HuH-7.5 (cell line): ENCODE measurements at regions not wholly inside any gene's neighbourhood (a gene's known extent, or its start where the extent isn't known, plus 50 kb on each side); places are given as distances from the start of the nearest gene placed in this dataset.

ENCODE experiments used
- DNase-seq: peaks from one replicate; pipeline ENCODE4 v3.0.0; 2011; ENCODE audit warnings: low spot score

- no peak for DNase-seq
These were observed 248.6 kb upstream of the DAPK1 start for GRCh38 chr9:87249029-87249428.

- DNase-seq, result no peak
These were observed 247.5 kb upstream of the DAPK1 start for GRCh38 chr9:87250205-87250604.

- no peak for DNase-seq
These were observed 242.1 kb upstream of the DAPK1 start for GRCh38 chr9:87255431-87256155.

- DNase-seq, result no peak
These were observed 240.7 kb upstream of the DAPK1 start for GRCh38 chr9:87256973-87257372.

GRCh38 chr9:87259543-87260518, 237.8 kb upstream of the DAPK1 start:
- no peak for DNase-seq

GRCh38 chr9:87263291-87263690, 234.4 kb upstream of the DAPK1 start:
- no peak for DNase-seq

- no peak for DNase-seq
These were observed 231.0 kb upstream of the DAPK1 start for GRCh38 chr9:87266697-87267096.

GRCh38 chr9:87267251-87268070, 230.2 kb upstream of the DAPK1 start:
- no peak for DNase-seq

GRCh38 chr9:87269296-87270176, 228.1 kb upstream of the DAPK1 start:
- DNase-seq, result no peak

GRCh38 chr9:87270221-87270847, 227.3 kb upstream of the DAPK1 start:
- DNase-seq, result no peak

GRCh38 chr9:87270848-87271234, 226.8 kb upstream of the DAPK1 start:
- DNase-seq, result no peak

- DNase-seq, result no peak
These were observed 225.8 kb upstream of the DAPK1 start for GRCh38 chr9:87271696-87272477.

GRCh38 chr9:87275047-87275725, 222.5 kb upstream of the DAPK1 start:
- DNase-seq, result no peak

- DNase-seq, result no peak
These were observed 221.3 kb upstream of the DAPK1 start for GRCh38 chr9:87276327-87276841.

- DNase-seq, result no peak
These were observed 220.8 kb upstream of the DAPK1 start for GRCh38 chr9:87276851-87277261.

- no peak for DNase-seq
These were observed 220.3 kb upstream of the DAPK1 start for GRCh38 chr9:87277346-87277745.

GRCh38 chr9:87278971-87279733, 218.5 kb upstream of the DAPK1 start:
- DNase-seq, result no peak

GRCh38 chr9:87280421-87280820, 217.2 kb upstream of the DAPK1 start:
- DNase-seq, result no peak
